CD4-positive, alpha-beta T cell treated with Interleukin-2 at 100 ng/mL for 4 hours (primary cell): ENCODE measurements at regions not wholly inside any gene's neighbourhood (a gene's known extent, or its start where the extent isn't known, plus 50 kb on each side); places are given as distances from the start of the nearest gene placed in this dataset.
A peak's percentile ranks its signal among the peaks of the same experiment; 100 is the strongest.
"Not testable (repeated sequence)": the region's sequence is repeated elsewhere in the genome, so short reads cannot be mapped to it uniquely, and the experiment has no call there.

ENCODE experiments used
- DNase-seq: peaks from one replicate; pipeline ENCODE4 v3.0.0-alpha.2; 2020; ENCODE audit warnings: low spot score

GRCh38 chr2:31813016-31813415 is 197.8 kb downstream of the MEMO1 start:
- DNase-seq, result no peak

DNA sequence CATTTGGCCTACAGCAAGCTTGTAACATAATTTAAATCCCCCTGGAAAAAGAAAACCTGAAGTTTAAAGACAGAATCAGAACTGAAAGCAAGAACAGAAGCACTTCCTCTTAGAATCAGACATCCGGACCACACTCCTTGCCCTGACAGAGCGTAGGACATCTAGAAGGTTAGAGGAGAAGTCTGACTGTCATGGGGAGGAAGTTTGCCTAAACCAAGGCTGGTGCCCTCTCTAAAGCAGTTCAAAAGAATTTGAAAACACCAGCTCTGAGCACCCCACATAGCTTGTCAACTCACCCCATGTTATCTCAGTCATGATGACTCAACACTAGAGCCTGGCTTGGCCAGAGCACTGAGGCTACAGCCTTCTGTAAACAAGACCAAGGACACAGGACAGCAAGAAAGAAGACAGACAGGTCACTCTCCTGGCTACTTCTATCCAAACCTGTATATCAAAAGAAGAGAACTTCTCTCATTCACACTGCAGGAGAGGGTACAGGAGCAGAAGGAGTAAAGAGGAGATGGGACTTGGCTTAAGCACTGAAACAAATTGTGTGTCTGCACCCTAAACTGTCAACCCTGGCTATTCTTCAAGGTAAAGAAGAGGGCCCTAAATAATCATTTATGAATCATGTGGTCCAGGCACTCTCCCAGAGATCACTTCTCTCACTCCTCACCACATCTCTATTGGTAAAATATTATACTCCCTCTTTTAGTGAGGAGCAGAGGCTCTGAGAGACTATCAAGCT is 198.6 kb downstream of the MEMO1 start:
- peak; percentile 13 for DNase-seq

GRCh38 chr2:31811482-31811881 is 199.3 kb downstream of the MEMO1 start:
- DNase-seq, result no peak

- no peak for DNase-seq
Measured at GRCh38 chr2:31810200-31810917, 200.4 kb downstream of the MEMO1 start.

DNA sequence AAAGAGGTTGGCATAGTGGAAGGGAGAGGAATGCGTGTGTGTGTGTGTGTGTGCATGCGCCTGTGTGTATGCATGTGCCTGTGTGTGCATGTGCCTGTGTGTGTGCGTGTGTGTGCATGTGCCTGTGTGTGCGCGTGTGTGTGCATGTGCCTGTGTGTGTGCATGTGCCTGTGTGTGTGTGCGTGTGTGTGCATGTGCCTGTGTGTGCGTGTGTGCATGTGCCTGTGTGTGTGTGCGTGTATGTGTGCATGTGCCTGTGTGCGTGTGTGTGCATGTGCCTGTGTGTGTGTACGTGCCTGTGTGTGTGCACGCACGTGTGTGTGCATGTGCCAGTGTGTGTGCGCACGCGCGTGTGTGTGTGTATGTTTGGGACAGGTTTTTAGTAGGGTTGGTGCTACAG is 205.1 kb downstream of the MEMO1 start:
- DNase-seq, result no peak

DNA sequence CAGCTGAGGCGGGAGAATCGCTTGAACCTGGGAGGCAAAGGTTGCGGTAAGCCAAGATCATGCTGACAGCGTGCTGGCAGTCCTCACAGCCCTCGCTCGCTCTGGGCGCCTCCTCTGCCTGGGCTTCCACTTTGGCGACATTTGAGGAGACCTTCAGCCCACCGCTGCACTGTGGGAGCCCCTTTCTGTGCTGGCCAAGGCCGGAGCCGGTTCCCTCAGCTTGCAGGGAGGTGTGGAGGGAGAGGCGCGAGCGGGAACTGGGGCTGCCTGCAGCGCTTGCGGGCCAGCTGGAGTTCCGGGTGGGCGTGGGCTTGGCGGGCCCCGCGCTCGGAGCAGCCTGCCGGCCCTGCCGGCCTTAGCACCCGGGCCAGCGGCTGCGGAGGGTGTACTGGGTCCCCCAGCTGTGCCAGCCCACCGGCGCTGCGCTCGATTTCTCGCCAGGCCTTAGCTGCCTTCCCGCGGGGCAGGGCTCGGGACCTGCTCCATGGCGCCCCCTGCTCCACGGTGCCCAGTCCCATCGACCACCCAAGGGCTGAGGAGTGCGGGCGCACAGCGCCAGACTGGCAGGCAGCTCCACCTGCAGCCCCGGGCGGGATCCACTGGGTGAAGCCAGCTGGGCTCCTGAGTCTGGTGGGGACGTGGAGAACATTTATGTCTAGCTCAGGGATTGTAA is 207.2 kb downstream of the MEMO1 start:
- DNase-seq, result not testable (repeated sequence)

DNA sequence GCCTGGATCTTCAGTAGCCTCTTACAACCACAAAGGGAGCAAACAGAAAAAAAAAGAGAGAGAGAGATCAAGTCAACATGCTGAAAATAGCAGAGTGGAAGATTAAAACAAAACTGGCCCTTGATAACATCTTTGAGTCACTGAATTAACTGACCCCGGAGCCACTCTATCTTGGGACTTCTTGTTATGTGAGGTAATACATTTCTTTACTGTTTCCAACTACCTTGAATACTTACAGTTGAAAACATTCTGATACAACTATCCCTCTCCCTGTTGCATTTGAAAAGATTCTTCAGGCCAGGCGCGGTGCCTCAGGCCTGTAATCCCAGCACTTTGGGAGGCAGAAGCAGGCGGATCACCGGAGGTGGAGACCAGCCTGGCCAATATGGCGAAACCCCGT is 208.1 kb downstream of the MEMO1 start:
- no peak for DNase-seq

GRCh38 chr2:31799282-31799681 is 211.5 kb downstream of the MEMO1 start:
- not testable (repeated sequence) for DNase-seq

DNA sequence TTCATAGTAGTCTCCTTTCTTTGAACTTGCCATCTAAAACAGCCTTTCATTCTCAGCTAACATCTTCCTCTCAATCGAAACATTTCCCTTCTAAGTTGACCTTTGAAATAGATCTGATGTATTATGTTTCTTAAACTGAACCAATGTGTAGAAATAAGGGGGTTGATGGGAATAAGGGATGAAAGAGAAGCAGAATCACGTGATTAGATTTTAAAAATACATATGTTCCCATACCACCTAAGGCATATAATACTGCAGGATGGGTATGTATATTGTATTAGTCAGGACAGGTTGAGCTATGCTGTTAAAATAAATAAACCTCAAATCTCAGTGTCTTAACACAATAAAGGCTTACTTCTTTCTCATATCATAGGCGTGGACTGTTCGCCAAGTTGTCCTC is 207.5 kb upstream of the SRD5A2 start:
- no peak for DNase-seq

- DNase-seq, result no peak
Measured at GRCh38 chr2:31785876-31786275, 205.1 kb upstream of the SRD5A2 start.

DNA sequence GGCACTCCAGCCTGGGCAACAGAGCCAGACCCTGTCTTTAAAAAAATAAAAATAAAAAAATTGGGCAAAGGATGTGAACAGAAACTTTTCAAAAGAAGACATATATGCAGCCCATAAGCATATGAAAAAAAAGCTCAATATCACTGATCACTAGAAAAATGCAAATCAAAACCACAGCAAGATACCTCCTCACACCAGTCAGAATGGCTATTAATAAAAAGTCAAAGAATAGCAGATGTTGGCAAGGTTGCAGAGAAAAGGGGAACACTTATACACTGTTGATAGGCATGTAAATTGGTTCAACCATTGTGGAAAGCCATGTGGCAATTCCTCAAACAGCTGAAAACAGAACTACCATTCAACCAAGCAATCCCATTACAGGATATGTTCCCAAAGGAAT is 204.1 kb upstream of the SRD5A2 start:
- DNase-seq, result no peak

- not testable (repeated sequence) for DNase-seq
Measured at GRCh38 chr2:31783446-31784091, 202.8 kb upstream of the SRD5A2 start.

DNA sequence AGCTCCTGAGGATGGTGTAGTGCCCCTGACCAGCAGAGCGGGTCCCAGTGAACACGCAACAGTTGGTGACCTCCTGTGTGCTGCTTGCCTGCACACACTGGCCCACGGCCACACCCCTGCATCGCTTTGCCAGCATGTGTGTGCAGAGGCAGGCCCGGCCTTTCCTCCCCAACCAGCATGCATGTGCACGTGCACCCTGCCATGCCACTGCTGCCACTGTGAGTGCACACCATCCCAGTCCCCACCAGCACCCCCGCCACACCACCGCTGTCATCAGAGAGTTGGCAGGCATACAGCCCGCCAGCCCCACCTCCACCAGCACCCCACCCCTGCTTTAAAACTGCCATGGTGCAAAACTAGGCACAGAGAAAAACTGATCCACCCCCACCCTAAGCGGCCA is 197.4 kb upstream of the SRD5A2 start:
- no peak for DNase-seq

- no peak for DNase-seq
Measured at GRCh38 chr2:31770741-31771140, 190.0 kb upstream of the SRD5A2 start.

GRCh38 chr2:31765078-31765945 is 184.6 kb upstream of the SRD5A2 start:
- no peak for DNase-seq

DNA sequence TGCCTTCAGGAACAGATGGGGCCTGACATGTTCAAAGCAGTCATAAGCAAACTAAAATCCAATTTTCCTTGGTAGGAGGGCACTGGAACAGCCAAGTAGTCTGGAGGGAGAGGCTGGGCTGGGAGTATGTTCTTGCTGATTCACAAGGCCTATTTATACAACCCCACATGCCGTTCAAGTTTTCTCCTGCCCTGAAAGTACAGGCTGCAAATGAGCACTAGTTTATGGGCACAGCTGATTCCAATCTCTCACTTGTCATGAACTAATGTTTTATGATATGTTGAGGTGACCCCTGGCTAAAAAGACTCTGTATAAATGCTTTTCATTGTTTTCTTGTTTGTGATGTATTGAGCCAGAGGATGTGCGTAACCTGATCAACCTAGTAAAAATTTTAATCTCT is 183.4 kb upstream of the SRD5A2 start:
- no peak for DNase-seq

DNA sequence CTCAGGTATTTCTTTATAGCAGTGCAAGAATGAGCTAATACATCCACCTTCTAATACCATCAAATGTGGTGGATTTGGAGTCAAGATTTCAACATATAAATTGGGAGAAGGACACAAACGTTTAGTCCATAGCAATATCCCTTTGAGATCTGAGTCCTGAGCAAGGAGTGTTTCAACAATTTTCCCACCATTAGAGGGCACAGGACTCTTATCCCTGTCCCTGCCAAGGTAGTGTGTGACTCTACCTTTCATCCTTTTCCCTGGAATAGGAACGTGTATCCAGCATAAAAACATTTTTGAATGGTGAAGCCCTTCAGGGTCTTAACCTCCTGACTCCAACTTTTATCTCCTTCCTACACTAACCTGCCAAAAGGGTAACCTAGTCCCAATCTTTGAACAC is 181.3 kb upstream of the SRD5A2 start:
- DNase-seq, result no peak

DNA sequence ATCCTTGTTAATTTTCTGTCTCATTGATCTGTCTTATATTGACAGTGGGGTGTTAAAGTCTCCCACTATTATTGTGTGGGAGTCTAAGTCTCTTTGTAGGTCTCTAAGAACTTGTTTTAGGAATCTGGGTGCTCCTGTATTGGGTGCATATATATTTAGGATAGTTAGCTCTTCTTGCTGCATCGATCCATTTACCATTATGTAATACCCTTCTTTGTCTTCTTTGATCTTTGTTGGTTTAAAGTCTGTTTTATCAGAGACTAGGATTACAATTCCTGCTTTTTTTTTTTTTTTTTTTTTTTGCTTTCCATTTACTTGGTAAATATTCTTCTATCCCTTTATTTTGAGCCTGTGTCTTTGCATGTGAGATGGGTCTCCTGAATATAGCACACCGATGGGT is 176.6 kb upstream of the SRD5A2 start:
- not testable (repeated sequence) for DNase-seq

DNA sequence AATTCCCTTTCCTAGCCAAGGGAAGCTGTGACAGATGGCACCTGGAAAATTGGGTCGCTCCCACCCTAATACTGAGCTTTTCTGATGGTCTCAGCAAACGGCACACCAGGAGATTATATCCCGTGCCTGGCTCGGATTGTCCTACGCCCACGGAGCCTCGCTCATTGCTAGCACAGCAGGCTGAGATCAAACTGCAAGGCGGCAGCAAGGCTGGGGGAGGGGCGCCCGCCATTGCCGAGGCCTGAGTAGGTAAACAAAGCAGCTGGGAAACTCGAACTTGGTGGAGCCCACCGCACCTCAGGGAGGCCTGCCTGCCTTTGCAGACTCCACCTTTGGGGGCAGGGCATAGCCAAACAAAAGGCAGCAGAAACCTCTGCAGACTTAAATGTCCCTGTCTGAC is 168.0 kb upstream of the SRD5A2 start:
- not testable (repeated sequence) for DNase-seq

DNA sequence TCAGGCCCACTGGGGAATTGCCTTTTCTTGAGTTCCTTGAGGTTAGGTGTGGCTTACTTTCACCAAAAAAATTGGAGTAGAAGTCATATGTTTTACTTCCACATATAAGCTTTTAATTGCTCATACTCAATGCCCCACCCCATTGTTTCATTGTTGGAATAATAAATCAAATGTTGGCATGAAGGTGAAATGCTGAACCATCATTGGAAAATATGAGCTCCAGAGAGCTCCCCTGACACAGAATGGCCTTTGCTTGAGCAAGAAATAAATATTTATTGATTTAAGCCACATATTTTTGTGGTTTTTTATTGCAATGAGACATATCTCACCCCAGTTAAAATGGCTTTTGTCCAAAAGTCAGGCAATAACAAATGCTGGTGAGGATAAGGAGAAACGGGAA is 167.3 kb upstream of the SRD5A2 start:
- no peak for DNase-seq

GRCh38 chr2:31739161-31739560 is 158.4 kb upstream of the SRD5A2 start:
- no peak for DNase-seq
